H1 (cell line): ENCODE measurements at regions not wholly inside any gene's neighbourhood (a gene's known extent, or its start where the extent isn't known, plus 50 kb on each side); places are given as distances from the start of the nearest gene placed in this dataset.

Source experiments
- CTCF ChIA-PET: fragments of 300-600 bp; sonication (Branson Sonifier 250); formaldehyde crosslinking; loops from one replicate; lab custom pipeline; 2021; ENCODE audit not compliant: partially characterized antibody; lab: Charles Lee
- POLR2A ChIA-PET: fragments of 300-600 bp; sonication (Branson Sonifier 250); formaldehyde crosslinking; loops from one replicate; lab custom pipeline; 2021; ENCODE audit warnings: inconsistent platforms; ENCODE audit not compliant: partially characterized antibody; lab: Charles Lee
- DNase-seq, 2 experiments: peaks; one replicate each; pipeline versions ENCODE4 v3.0.0 to v3.0.0-alpha.2; 2010 to 2022; ENCODE audit warnings: low spot score in 2 of 2, low read depth in 1 of 2, mixed read lengths in 1 of 2
- FAIRE-seq: peaks from 2 replicates; lab custom pipeline; 2011; peaks lifted over from hg19 to GRCh38; lab: Jason Lieb, UNC
- H2AFZ ChIP-seq: 2 replicates; pipeline ENCODE4 v1.8.1; 2012; ENCODE audit warnings: low read length, inconsistent platforms
- H2AK5ac ChIP-seq: 2 replicates; pipeline ENCODE4 v1.6.1; 2013; ENCODE audit warnings: low read depth, low read length
- H2BK120ac ChIP-seq: replicated peaks from 2 replicates; pipeline ENCODE3; 2013; ENCODE audit warnings: low read depth, low read length, inconsistent platforms
- H2BK12ac ChIP-seq: 2 replicates; pipeline ENCODE4 v1.6.1; 2013; ENCODE audit warnings: low read depth, low read length
- H2BK15ac ChIP-seq: 2 replicates; pipeline ENCODE4 v1.6.1; 2013; ENCODE audit warnings: low read length
- H2BK20ac ChIP-seq: 2 replicates; pipeline ENCODE4 v1.6.1; 2013; ENCODE audit warnings: low read length
- H2BK5ac ChIP-seq: 2 replicates; pipeline ENCODE4 v1.6.1; 2013; ENCODE audit warnings: low read depth, low read length
- H3K14ac ChIP-seq: 2 replicates; pipeline ENCODE4 v1.6.1; 2013; ENCODE audit warnings: inconsistent platforms; ENCODE audit not compliant: insufficient read length
- H3K18ac ChIP-seq: 2 replicates; pipeline ENCODE4 v1.6.1; 2013; ENCODE audit warnings: low read length; ENCODE audit errors: extremely low read depth
- H3K23ac ChIP-seq: 2 replicates; pipeline ENCODE4 v1.6.1; 2013; ENCODE audit warnings: inconsistent platforms; ENCODE audit not compliant: insufficient read length
- H3K23me2 ChIP-seq: 2 replicates; pipeline ENCODE4 v1.6.1; 2013; ENCODE audit warnings: low read depth, low read length
- H3K27ac ChIP-seq: 2 replicates; pipeline ENCODE4 v1.6.1; 2011; ENCODE audit warnings: low read depth, low read length, inconsistent platforms
- H3K27me3 ChIP-seq, 4 experiments: replicated peaks in 1 of 4; 1 replicate in 1 of 4; 2 replicates in 3 of 4; pipeline versions ENCODE4 v1.6.1 to v1.8.1; 2011 to 2013; ENCODE audit warnings: low read length in 3 of 4, mild to moderate bottlenecking in 3 of 4, inconsistent platforms in 2 of 4, mixed read lengths in 2 of 4, moderate library complexity in 1 of 4; ENCODE audit not compliant: control insufficient read depth in 3 of 4, insufficient read depth in 3 of 4; ENCODE audit errors: extremely low read depth in 1 of 4
- H3K36me3 ChIP-seq, 4 experiments: 2 replicates each; pipeline versions ENCODE4 v1.6.1 to v1.8.1; 2011 to 2013; ENCODE audit warnings: mild to moderate bottlenecking in 4 of 4, low read length in 3 of 4, moderate library complexity in 2 of 4, control low read depth in 1 of 4, inconsistent platforms in 1 of 4; ENCODE audit not compliant: insufficient read depth in 4 of 4, control insufficient read depth in 2 of 4
- H3K4ac ChIP-seq: replicated peaks from 2 replicates; pipeline ENCODE3; 2013; ENCODE audit warnings: low read length, low read depth, mixed read lengths, inconsistent platforms; ENCODE audit not compliant: insufficient read length
- H3K4me1 ChIP-seq, 4 experiments: replicated peaks in 1 of 4; 1 replicate in 1 of 4; 2 replicates in 3 of 4; pipeline versions ENCODE4 v1.6.1 to v1.8.1; 2011 to 2013; ENCODE audit warnings: low read length in 3 of 4, inconsistent platforms in 2 of 4, mixed read lengths in 1 of 4; ENCODE audit not compliant: insufficient read depth in 4 of 4, control insufficient read depth in 3 of 4
- H3K4me2 ChIP-seq, 2 experiments: 2 replicates each; pipeline versions ENCODE4 v1.6.1 to v1.8.1; 2011 to 2013; ENCODE audit warnings: low read depth in 2 of 2, low read length in 2 of 2, control low read depth in 1 of 2, inconsistent platforms in 1 of 2, mild to moderate bottlenecking in 1 of 2; ENCODE audit not compliant: insufficient read depth in 1 of 2
- H3K4me3 ChIP-seq, 4 experiments: fragments of 200-600, 300-600 bp in 1 of 4; sonication (generic), shearing (Covaris generic), sonication (Bioruptor Twin) in 1 of 4; 2 replicates each; pipeline versions ENCODE4 v1.5.1 to v1.8.1; 2011 to 2016; ENCODE audit warnings: low read length in 4 of 4, low read depth in 3 of 4, control low read depth in 2 of 4, inconsistent platforms in 2 of 4, mild to moderate bottlenecking in 2 of 4, mixed read lengths in 1 of 4, moderate library complexity in 1 of 4; ENCODE audit not compliant: insufficient read depth in 2 of 4; ENCODE audit errors: extremely low read depth in 1 of 4
- H3K56ac ChIP-seq: replicated peaks from 2 replicates; pipeline ENCODE3; 2013; ENCODE audit warnings: low read depth, mild to moderate bottlenecking, mixed read lengths, low read length, inconsistent platforms; ENCODE audit not compliant: insufficient read length
- H3K79me1 ChIP-seq: 2 replicates; pipeline ENCODE4 v1.6.1; 2013; ENCODE audit warnings: low read depth, low read length, control low read depth
- H3K79me2 ChIP-seq, 2 experiments: 2 replicates each; pipeline versions ENCODE4 v1.6.1 to v1.8.1; 2012 to 2013; ENCODE audit warnings: low read length in 2 of 2, mild to moderate bottlenecking in 2 of 2, inconsistent platforms in 1 of 2; ENCODE audit not compliant: insufficient read depth in 2 of 2, control insufficient read depth in 1 of 2
- H3K9ac ChIP-seq, 4 experiments: replicated peaks in 1 of 4; 1 replicate in 1 of 4; 2 replicates in 3 of 4; pipeline versions ENCODE4 v1.6.1 to v1.8.1; 2011 to 2013; ENCODE audit warnings: low read depth in 3 of 4, low read length in 3 of 4, control low read depth in 2 of 4, mild to moderate bottlenecking in 2 of 4, moderate library complexity in 2 of 4, inconsistent platforms in 1 of 4; ENCODE audit errors: extremely low read depth in 1 of 4
- H3K9me3 ChIP-seq, 2 experiments: 2 replicates each; pipeline versions ENCODE4 v1.6.1 to v1.8.1; 2012 to 2013; ENCODE audit warnings: mild to moderate bottlenecking in 2 of 2, moderate library complexity in 2 of 2, control low read depth in 1 of 2, inconsistent platforms in 1 of 2, low read depth in 1 of 2, low read length in 1 of 2, mixed read lengths in 1 of 2; ENCODE audit not compliant: insufficient read depth in 2 of 2
- H4K20me1 ChIP-seq, 2 experiments: replicated peaks in 1 of 2; 2 replicates each; pipeline versions ENCODE3 to v1.8.1; 2011 to 2013; ENCODE audit warnings: inconsistent platforms in 2 of 2, low read length in 2 of 2, mild to moderate bottlenecking in 1 of 2; ENCODE audit not compliant: insufficient read depth in 2 of 2, control insufficient read depth in 1 of 2
- H4K5ac ChIP-seq: 2 replicates; pipeline ENCODE4 v1.6.1; 2013; ENCODE audit warnings: low read length, low read depth, mixed read lengths, inconsistent platforms; ENCODE audit not compliant: insufficient read length
- H4K8ac ChIP-seq: 2 replicates; pipeline ENCODE4 v1.8.0; 2013; ENCODE audit warnings: mild to moderate bottlenecking, moderate library complexity, low read length, inconsistent platforms; ENCODE audit not compliant: insufficient read depth; ENCODE audit errors: extremely low read depth
- H4K91ac ChIP-seq: replicated peaks from 2 replicates; pipeline ENCODE3; 2013; ENCODE audit warnings: low read length, mixed read lengths, inconsistent platforms; ENCODE audit not compliant: insufficient read length
- TBP ChIP-seq: IDR thresholded peaks from 2 replicates; pipeline ENCODE4 v1.6.1; 2011; ENCODE audit warnings: low read depth, low read length, improper control_type of control experiment
- TEAD4 ChIP-seq: IDR thresholded peaks from 2 replicates; pipeline ENCODE4 v1.6.1; 2012; ENCODE audit warnings: low read depth, low read length, inconsistent platforms, mixed read lengths
- WGBS, 2 experiments: shearing (Covaris generic) in 1 of 2; methylation state at CpG; one replicate each; pipeline versions ENCODE4 v1.1.6 to v1.1.7; 2013 to 2015; ENCODE audit warnings: low lambda C conversion rate in 2 of 2, mixed read lengths in 2 of 2, inconsistent platforms in 1 of 2, low coverage in 1 of 2, missing lambda C conversion rate in 1 of 2; ENCODE audit not compliant: insufficient replicate concordance in 2 of 2, insufficient coverage in 1 of 2, insufficient read length in 1 of 2; ENCODE audit errors: extremely low coverage in 1 of 2, missing lambda C conversion rate in 1 of 2; 5-methylcytosine and 5-hydroxymethylcytosine counted together

DNA sequence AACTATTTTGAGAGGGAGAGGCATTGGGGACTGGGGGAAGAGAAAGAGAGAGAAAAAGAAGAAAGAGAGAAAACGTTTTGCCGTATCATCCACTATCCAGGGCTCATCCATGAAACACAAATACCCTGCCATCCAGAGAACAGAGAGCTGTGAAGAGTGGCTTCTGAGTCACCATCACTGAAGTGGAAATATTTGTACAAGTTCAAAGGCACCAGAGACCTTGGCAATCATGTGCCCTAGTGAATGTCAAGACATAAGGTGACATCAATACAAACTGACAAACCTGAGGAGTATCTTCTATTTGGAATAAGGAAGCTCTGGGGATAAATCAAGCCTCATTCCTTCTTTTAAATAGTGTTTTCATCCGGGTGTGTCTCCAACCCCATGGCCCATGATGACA is 197.2 kb upstream of the PROX1 start:
- Histone ChIP-seq H3K9me3 (no peaks in the 10 kb centered on the region), H2AK5ac (no peak overlapping the region), H3K4me1 (no peaks in the 10 kb centered on the region), H4K20me1 (no peaks in the 10 kb centered on the region), H3K79me2 (no peaks in the 10 kb centered on the region), H3K14ac (no peak overlapping the region), H4K5ac (no peak overlapping the region), H3K23ac (no peak overlapping the region), H2BK120ac (no peak overlapping the region), H3K4me3 (no peak overlapping the region), H3K4ac (no peak overlapping the region), H2BK5ac (no peak overlapping the region), H3K56ac (no peak overlapping the region), H2AFZ (no peak overlapping the region), H4K91ac (no peak overlapping the region), H3K36me3 (no peaks in the 10 kb centered on the region), H3K4me2 (no peak overlapping the region), H2BK12ac (no peak overlapping the region), H3K18ac (no peak overlapping the region), H4K8ac (no peak overlapping the region), H3K9ac (no peak overlapping the region), H2BK20ac (no peak overlapping the region), H2BK15ac (no peak overlapping the region), H3K27me3 (no peaks in the 10 kb centered on the region), H3K23me2 (no peaks in the 10 kb centered on the region), H3K79me1 (no peaks in the 10 kb centered on the region), H3K27ac (no peak overlapping the region)
- WGBS, 2 experiments: 96% methylated on average over 3 of the region's 3 CpGs; no CpG with 5 or more reads in 1 of the 2 experiments
- DNase-seq (no peak), FAIRE-seq (no peak)
- ChIA-PET CTCF (no interaction called here), POLR2A (no interaction called here)
- TF ChIP-seq TBP (no peak), TEAD4 (no peak)
